ENCODE measurements at regions not wholly inside any gene's neighbourhood (a gene's known extent, or its start where the extent isn't known, plus 50 kb on each side); places are given as distances from the start of the nearest gene placed in this dataset.
"Not testable (repeated sequence)": the region's sequence is repeated elsewhere in the genome, so short reads cannot be mapped to it uniquely, and the experiment has no call there.

DNA sequence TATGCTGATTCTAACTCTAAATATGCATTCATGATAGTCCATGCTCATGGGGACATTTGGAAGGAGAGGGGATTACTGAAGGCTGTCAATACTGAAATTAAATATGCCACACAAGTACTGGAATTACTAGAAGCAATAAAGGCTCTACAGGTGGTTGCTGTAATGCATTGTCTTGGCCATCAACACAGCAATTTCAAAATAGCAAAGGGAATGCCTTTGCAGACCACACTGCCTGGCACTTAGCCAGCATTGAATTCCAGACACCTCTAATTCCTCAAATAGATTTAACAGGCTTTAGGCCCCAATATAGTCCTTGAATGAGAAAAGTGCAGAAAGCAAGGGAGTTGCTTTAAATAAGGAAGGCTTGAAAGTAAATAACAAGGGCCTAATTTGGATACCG lies 115.8 kb upstream of the PLCL2 start:
- peak; percentile 69 for DNase-seq (ENCODE audit: low read depth)
- no peak overlapping the region for H3K4me3 ChIP-seq (ENCODE audit: low read length)
- TF ChIP-seq, protein P1, sequence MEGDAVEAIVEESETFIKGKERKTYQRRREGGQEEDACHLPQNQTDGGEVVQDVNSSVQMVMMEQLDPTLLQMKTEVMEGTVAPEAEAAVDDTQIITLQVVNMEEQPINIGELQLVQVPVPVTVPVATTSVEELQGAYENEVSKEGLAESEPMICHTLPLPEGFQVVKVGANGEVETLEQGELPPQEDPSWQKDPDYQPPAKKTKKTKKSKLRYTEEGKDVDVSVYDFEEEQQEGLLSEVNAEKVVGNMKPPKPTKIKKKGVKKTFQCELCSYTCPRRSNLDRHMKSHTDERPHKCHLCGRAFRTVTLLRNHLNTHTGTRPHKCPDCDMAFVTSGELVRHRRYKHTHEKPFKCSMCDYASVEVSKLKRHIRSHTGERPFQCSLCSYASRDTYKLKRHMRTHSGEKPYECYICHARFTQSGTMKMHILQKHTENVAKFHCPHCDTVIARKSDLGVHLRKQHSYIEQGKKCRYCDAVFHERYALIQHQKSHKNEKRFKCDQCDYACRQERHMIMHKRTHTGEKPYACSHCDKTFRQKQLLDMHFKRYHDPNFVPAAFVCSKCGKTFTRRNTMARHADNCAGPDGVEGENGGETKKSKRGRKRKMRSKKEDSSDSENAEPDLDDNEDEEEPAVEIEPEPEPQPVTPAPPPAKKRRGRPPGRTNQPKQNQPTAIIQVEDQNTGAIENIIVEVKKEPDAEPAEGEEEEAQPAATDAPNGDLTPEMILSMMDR (conservative IDR thresholded peaks at IDR 0.05; ENCODE audit: low read length): no peak

DNA sequence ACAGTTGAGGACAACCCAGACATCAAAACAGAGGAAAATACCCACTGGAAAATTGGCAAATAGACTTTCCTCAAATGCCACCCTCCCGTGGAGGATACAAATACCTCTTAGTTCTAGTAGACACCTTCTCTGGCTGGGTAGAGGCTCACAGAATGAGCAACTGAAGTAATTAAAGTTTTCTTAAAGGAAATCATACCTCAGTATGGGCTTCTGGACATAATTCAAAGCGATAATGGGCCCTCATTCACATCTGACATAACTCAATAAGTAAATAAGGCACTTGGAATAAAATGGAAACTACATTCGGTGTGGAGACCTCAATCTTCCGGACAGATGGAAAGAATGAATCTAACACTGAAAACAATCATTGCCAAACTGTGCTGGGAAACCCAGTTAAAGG lies 115.2 kb upstream of the PLCL2 start:
- H3K4me3 ChIP-seq (ENCODE audit: low read length): no peak overlapping the region
- TF ChIP-seq, protein P1 (conservative IDR thresholded peaks at IDR 0.05; ENCODE audit: low read length): no peak
- DNase-seq (ENCODE audit: low read depth): no peak

DNA sequence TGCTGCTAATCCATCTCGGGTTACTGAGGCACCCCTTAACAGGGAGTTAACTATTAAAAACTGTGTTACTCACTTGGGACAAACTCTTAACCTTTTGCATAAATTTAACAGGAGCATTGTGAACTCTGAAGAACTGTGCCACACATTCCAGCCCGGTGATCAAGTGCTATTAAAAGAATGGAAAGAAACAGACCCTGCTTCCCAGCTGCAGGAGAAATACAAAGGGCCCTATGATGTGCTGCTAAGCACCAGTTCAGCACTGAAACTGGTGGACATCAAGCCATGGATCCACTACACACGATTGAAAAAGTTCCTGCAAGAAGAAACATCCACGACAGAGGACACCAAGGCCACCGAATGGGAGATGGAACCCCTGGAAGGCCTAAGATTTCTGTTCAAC lies 114.7 kb upstream of the PLCL2 start:
- peak; percentile 15 for DNase-seq (ENCODE audit: low read depth)
- no peak overlapping the region for H3K4me3 ChIP-seq (ENCODE audit: low read length)
- TF ChIP-seq, protein P1 (conservative IDR thresholded peaks at IDR 0.05; ENCODE audit: low read length): no peak

DNA sequence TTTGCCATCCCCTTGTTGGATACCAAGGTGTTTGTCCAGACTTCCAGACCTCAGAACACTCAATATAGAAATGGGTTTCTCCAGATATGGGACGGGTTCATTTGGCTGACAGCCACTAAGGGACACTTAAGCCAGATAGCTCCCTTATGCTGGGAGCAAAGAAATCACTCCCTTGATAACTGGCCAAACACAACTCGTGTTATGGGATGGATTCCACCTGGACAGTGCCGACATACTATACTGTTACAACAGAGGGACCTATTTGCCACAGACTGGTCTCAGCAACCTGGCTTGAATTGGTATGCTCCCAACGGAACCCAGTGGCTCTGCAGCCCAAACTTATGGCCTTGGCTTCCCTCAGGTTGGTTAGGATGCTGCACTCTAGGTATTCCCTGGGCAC lies 114.0 kb upstream of the PLCL2 start:
- no peak overlapping the region for H3K4me3 ChIP-seq (ENCODE audit: low read length)
- DNase-seq (ENCODE audit: low read depth): no peak
- TF ChIP-seq, protein P1 (conservative IDR thresholded peaks at IDR 0.05; ENCODE audit: low read length): no peak

DNA sequence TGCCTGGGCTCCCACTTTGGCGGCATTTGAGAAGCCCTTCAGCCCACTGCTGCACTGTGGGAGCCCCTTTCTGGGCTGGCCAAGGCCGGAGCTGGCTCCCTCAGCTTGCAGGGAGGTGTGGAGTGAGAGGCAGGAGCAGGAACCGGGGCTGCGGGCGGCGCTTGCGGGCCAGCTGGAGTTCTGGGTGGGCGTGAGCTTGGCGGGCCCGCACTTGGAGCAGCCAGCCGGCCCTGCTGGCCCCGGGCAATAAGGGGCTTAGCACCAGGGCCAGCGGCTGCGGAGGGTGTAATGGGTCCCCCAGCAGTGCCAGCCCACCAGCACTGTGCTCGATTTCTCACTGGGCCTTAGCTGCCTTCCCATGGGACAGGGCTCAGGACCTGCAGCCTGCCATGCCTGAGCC lies 111.2 kb upstream of the PLCL2 start:
- DNase-seq (ENCODE audit: low read depth); H3K4me3 ChIP-seq (ENCODE audit: low read length): not testable (repeated sequence)

DNA sequence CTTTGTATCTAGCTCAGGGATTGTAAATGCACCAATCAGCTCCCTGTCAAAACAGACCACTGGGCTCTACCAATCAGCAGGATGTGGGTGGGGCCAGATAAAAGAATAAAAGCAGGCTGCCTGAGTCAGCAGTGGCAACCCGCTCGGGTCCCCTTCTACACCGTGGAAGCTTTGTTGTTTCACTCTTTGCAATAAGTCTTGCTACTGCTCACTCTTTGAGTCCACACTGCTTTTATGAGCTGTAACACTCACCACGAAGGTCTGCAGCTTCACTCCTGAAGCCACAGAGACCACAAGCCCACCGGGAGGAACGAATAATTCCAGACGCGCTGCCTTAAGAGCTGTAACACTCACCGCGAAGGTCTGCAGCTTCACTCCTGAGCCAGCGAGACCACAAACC lies 110.2 kb upstream of the PLCL2 start:
- H3K4me3 ChIP-seq (ENCODE audit: low read length); DNase-seq (ENCODE audit: low read depth): not testable (repeated sequence)

DNA sequence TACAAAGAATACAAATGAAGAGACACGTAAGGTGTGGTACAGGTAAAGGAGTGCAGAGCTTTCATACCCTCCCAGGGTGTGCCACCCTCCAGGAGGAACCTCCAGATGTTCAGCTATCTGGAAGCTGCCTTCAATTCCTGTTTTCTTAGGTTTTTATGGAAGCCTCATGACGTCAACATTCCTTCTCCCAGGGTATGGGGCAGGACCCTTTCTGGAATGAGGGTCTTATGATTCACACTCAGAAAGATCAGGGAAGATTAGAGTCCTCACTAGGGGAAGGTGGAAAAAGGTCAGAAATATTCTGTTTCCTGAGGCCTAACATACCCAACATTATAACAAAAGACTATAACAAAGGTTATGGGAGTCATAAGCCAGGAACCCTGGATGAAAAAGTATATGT lies 99.8 kb upstream of the PLCL2 start:
- TF ChIP-seq, protein P1 (conservative IDR thresholded peaks at IDR 0.05; ENCODE audit: low read length): no peak
- no peak overlapping the region for H3K4me3 ChIP-seq (ENCODE audit: low read length)
- DNase-seq (ENCODE audit: low read depth): no peak

DNA sequence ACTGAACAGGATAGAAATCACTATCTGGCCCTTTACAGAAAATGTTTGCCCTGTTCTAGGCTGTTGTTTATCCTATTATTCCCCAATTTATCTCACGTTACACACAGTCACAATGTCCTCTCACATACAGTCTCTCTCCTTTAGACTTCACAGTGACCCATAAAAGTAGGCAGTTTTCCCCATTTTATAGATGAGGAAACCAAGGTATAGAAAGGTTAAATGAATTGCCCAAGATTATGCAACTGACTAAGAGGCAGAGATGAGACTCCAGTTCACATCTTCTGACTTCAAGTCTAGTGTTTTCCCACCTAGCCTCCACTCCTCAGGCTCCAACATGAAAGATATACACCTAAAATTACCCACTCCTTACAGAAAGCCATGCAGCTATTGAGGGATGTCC lies 99.3 kb upstream of the PLCL2 start:
- no peak overlapping the region for H3K4me3 ChIP-seq (ENCODE audit: low read length)
- TF ChIP-seq, protein P1 (conservative IDR thresholded peaks at IDR 0.05; ENCODE audit: low read length): no peak

More for the DNA sequence above, 99.3 kb upstream of the PLCL2 start:
- DNase-seq (ENCODE audit: low read depth): no peak

Data from AG10803 (cell line).